Embryonic facial prominence (tissue), 1 donor: ENCODE measurements at regions not wholly inside any gene's neighbourhood (a gene's known extent, or its start where the extent isn't known, plus 50 kb on each side); places are given as distances from the start of the nearest gene placed in this dataset.
"Not testable (repeated sequence)": the region's sequence is repeated elsewhere in the genome, so short reads cannot be mapped to it uniquely, and the experiment has no call there.

Source experiments
- DNase-seq: peaks from one replicate; pipeline ENCODE4 v3.0.0-alpha.2; 2016; ENCODE audit errors: extremely low spot score

- DNase-seq: no peak
Measured at GRCh38 chr5:57429513-57430120, 53.0 kb downstream of the ACTBL2 start.

GRCh38 chr5:57429021-57429420, 53.6 kb downstream of the ACTBL2 start:
- not testable (repeated sequence) for DNase-seq

DNA sequence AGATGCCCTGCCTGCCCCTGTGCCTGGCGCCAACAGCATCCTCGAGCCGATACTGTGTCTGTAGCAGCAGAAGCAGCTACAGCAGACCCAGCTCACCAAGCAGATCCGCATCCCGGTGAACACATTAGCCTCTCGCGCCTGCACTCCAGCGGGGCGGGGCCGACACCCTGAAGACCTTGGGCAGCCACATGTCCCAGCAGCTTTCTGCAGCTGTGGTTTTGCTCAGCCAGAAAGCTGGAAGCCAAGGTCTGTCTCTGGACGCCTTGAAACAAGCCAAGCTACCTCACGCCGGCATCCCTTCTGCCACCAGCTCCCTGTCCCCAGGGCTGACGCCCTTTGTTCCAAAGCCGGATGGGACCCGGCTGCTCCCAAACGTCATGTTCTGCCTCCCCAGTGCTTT, 59.6 kb downstream of the ACTBL2 start:
- no peak for DNase-seq

- no peak for DNase-seq
Measured at GRCh38 chr5:57422341-57422740, 60.3 kb downstream of the ACTBL2 start.

DNA sequence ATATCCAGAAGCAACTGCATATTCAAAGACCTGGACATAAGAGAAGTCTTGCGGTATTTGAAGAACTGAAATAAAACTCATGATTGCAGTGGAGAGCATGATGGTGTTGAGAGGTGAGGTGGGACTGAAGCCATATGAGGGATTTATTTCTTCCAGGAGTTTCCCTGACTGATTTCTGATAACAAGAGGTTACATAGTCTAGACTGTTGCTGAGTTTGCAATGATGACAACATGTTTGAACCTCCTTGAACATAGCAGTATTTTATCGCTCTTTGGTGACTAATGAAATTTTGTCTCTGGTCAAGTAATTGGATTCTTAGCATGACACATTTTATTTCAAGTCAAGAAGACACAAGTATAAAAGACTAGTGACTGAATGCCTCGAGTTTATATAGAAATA, 61.8 kb downstream of the ACTBL2 start:
- DNase-seq: no peak

DNA sequence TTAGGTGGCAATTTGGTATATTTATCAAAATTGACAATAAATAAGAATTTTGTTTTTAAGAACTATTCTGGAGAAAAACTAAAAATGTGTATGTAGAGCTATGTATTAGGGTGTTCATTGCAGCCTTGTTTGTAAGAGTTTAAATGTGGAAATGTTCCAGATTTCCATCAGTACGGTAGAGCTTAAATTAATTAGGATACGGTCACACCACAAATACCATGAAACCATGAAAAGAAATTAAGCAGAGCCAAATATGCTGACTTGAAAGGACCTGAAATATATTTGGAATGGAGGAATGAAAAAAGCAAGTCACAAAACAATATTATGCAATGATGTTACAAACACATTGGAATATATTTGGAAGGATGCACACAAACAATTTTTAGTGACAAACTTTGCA, 64.6 kb downstream of the ACTBL2 start:
- DNase-seq: no peak

GRCh38 chr5:57417320-57417719, 65.3 kb downstream of the ACTBL2 start:
- no peak for DNase-seq

- peak; percentile 60 for DNase-seq
Measured at GRCh38 chr5:57416278-57416994, 66.2 kb downstream of the ACTBL2 start.

GRCh38 chr5:57414857-57415256, 67.8 kb downstream of the ACTBL2 start:
- no peak for DNase-seq

DNA sequence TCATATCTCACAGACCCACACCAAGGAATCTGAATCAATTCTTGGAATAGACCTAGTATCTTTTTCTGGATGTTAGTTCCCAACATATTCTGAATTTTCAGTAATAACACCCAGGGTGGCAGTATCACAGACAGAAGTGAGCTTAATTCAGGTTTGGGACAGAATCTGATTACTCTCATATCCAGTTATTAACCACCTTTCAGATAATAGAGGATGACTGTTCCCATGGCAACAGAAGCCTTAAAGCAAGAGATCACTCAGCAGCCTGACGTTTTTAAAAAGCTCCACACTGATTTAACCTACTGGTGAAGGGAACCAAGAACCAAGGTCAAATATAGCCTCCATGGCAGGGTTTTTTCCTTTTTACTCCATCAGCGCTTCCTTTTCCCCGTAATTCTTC, 68.4 kb downstream of the ACTBL2 start:
- no peak for DNase-seq

DNA sequence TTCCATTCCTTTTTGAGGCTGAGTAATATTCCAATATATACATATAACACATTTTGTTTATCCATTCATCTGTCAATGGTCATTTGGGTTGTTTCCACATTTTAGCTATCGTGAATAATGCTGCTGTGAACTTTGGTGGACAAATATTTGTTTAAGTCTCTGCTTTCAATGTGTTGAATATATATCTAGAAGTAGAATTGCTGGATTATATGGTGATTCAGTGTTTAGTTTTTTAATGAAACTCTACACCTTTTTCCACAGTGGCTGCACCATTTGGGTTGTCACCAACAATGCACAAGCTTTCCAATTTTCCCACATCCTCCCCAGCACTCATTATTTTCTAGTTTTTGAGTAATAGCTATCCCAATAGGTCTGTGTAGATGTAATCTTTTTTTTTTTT, 69.5 kb downstream of the ACTBL2 start:
- DNase-seq: no peak

DNA sequence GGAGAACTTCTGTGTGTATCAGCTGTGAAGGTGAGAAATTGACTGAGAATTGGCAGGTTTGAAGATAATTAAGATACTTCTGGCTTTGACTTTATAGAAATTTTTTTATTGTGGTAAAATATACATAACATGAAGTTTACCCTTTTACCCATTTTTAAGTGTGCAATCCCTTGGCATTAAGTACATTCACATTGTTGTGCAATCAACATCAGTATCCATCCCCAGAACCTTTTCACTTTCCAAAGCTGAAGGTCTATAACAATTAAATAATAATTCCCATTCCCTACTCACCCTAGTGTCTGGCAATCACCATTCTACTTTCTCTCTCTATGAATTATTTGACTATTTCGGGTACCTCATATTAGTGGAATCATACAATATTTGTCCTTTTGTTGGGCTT, 69.9 kb downstream of the ACTBL2 start:
- DNase-seq: no peak

- DNase-seq: no peak
Measured at GRCh38 chr5:57411982-57412381, 70.6 kb downstream of the ACTBL2 start.

DNA sequence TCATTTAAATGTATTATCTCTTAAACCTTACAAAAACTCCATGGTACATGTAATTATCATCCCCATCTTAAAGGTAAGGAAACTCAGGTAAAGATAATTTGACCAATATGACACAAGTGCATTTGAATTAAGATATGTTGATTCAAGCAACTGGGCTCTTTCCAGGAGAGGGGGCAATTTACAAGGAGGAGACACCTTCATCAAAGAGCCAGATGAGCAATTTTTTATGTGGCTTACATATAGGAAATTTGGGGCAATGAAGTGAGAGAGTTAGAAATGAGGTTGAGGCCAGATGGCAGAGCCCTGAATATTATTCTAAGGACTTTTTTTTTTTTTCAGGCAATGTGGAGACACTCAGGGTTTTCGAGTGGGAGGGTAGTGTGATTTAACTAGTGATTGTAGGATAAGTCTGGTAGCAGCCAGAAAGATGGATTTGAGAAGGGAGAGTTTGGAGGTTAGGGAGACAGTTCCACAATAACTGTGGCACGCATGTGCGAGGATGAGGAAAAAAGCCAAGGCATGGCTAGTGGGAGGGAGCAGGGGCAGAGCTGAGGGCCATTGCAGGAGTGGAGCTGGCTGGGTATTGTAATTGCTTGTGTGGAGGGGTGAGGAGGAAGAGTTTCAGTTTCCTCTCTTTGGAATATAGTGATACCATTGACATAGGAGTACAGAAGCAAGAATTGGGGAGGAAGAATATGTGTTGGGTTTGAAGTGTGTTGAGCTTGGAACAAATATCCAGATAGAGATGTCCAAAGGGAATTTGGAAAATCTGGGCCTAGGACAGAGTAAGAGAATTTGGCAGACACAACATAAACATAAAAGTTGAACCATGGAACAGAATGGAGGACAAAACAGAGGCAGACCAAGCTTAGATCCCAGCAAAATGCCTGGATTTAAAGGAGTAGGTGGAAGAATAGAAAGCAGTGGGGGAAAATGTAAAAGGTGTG, 72.0 kb downstream of the ACTBL2 start:
- no peak for DNase-seq

- no peak for DNase-seq
Measured at GRCh38 chr5:57408714-57409113, 73.9 kb downstream of the ACTBL2 start.

DNA sequence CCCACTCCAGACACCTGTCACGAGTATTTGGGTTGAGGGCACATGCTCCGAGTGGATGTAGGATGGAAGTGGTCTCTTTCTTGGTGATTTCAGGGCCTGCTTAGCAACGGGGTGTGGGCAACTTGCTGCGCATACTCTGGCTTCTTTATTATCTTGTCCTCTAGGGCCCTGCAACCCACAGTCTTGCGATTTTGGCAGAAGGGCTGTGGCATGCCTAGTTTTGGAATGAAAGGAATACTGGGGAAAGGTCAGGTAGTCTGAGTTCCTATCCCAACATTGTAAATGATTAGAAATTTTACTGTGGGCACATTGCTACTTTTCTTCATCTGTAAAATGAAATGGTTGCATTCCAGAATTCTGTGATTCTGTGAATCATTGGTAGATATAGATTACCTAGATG, 74.3 kb downstream of the ACTBL2 start:
- DNase-seq: no peak

GRCh38 chr5:57407391-57407790, 75.2 kb downstream of the ACTBL2 start:
- DNase-seq: no peak

GRCh38 chr5:57406641-57407040, 76.0 kb downstream of the ACTBL2 start:
- no peak for DNase-seq

DNA sequence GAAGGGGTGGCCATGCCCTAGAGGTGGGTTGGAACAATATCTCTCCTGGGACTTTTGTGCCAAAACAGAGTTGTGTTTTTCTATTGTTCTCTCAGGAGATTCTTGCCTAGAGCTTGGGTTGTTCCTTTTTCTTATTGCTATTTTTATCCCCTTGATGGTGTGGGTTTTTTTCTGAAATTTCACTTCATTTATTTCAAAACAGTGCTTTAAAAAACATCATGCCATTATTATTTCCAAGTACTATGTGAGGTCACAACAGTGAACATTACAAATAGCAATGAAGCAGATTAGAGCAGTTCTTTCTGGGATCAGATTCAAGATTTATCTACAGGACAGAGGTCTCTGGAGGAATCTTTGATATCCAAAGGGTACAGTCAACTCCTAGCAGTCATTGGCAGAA, 76.6 kb downstream of the ACTBL2 start:
- DNase-seq: no peak

DNA sequence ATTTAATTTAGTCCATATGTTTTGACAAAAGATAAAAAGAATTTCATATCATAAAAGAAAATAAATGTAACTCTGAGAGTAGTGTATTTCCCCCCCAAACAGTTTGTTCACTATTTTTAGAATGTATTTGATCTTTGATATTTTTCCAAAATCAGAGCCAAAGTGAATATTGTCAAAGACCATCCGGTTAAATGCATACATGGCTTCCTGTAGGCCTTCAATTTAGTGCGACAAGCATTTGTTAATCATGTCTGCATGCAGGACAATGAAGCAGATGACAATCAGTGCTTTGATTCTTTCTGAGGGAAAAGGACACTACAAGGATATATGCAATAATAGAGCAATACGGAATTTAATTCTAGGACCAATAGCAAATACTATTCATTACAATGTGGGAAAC, 79.8 kb downstream of the ACTBL2 start:
- no peak for DNase-seq

DNA sequence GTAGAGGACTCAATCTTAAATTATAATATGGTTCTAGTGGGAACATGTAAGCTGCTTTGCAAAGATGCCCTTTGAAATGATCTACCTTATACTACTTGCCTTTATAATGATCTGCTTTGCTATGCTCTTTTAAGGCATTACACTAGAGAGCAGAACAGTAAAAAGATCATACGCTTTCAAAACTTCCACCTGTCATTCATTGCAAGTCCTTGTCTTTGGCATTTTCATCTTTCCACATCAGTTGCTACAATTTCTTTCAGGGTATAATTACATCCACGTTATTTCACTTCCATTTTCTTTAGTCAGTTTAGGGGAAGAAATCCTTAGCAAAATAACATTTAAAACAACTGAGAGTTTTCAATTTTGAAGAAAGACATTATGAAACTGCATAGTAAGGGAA, 80.3 kb downstream of the ACTBL2 start:
- DNase-seq: no peak

- DNase-seq: no peak
Measured at GRCh38 chr5:57398413-57399093, 84.1 kb downstream of the ACTBL2 start.
